Prostate gland (tissue), 2 donors: ENCODE measurements at regions not wholly inside any gene's neighbourhood (a gene's known extent, or its start where the extent isn't known, plus 50 kb on each side); places are given as distances from the start of the nearest gene placed in this dataset.
"Not testable (repeated sequence)": the region's sequence is repeated elsewhere in the genome, so short reads cannot be mapped to it uniquely, and the experiment has no call there.

Experiments used
- CTCF ChIP-seq, 4 experiments: fragments of 200-600 bp in 2 of 4; fragments of 450-650 bp in 2 of 4; sonication (generic) in 2 of 4; IDR thresholded peaks; 1 replicate in 3 of 4; 2 replicates in 1 of 4; pipeline ENCODE4 v1.5.1; 2016 to 2019; ENCODE audit warnings: antibody characterized with exemption in 4 of 4, mild to moderate bottlenecking in 2 of 4, moderate library complexity in 2 of 4
- POLR2A ChIP-seq: fragments of 450-650 bp; IDR thresholded peaks from one replicate; pipeline ENCODE4 v1.6.1; 2016; ENCODE audit warnings: antibody characterized with exemption, mild to moderate bottlenecking
- POLR2AphosphoS5 ChIP-seq: sonication (generic); formaldehyde crosslinking; IDR thresholded peaks from one replicate; pipeline ENCODE4 v1.6.1; 2017; ENCODE audit warnings: antibody characterized with exemption

- not testable (repeated sequence) for TF ChIP-seq POLR2AphosphoS5; CTCF (IDR thresholded peaks at IDR 0.05); POLR2A
These were observed 3990.7 kb upstream of the TPTE start for GRCh38 chr21:6530655-6531054.
